Ishikawa (cell line): ENCODE measurements at regions not wholly inside any gene's neighbourhood (a gene's known extent, or its start where the extent isn't known, plus 50 kb on each side); places are given as distances from the start of the nearest gene placed in this dataset.

Experiments used
- CEBPB ChIP-seq: IDR thresholded peaks from 2 replicates; pipeline ENCODE4 v1.6.1; 2012
- EGR1 ChIP-seq: IDR thresholded peaks from 2 replicates; pipeline ENCODE4 v1.6.1; 2012
- EP300 ChIP-seq: IDR thresholded peaks from 2 replicates; pipeline ENCODE4 v1.6.1; 2012; ENCODE audit warnings: borderline replicate concordance
- FOXM1 ChIP-seq: IDR thresholded peaks from 2 replicates; pipeline ENCODE4 v1.6.1; 2012; ENCODE audit warnings: low read depth, borderline replicate concordance
- NFIC ChIP-seq: IDR thresholded peaks from 2 replicates; pipeline ENCODE4 v1.6.1; 2012
- RAD21 ChIP-seq: IDR thresholded peaks from 2 replicates; pipeline ENCODE4 v1.6.1; 2012; ENCODE audit warnings: low read depth
- TAF1 ChIP-seq: IDR thresholded peaks from 2 replicates; pipeline ENCODE4 v1.6.1; 2012; ENCODE audit warnings: low read depth, mild to moderate bottlenecking
- TCF12 ChIP-seq: IDR thresholded peaks from 2 replicates; pipeline ENCODE4 v1.6.1; 2012; ENCODE audit warnings: low read depth
- TEAD4 ChIP-seq: IDR thresholded peaks from 2 replicates; pipeline ENCODE4 v1.6.1; 2012
- YY1 ChIP-seq: IDR thresholded peaks from 2 replicates; pipeline ENCODE4 v1.6.1; 2012; ENCODE audit warnings: low read depth
- ZBTB7A ChIP-seq: IDR thresholded peaks from 2 replicates; pipeline ENCODE4 v1.6.1; 2012; ENCODE audit warnings: low read depth
- TF ChIP-seq, protein P1 (sequence below): IDR thresholded peaks from 2 replicates; pipeline ENCODE4 v1.6.1; 2012
- TF ChIP-seq, protein P2 (sequence below): IDR thresholded peaks from 2 replicates; pipeline ENCODE4 v1.6.1; 2012; ENCODE audit warnings: low read depth, mild to moderate bottlenecking
- TF ChIP-seq, protein P3 (sequence below): IDR thresholded peaks from 2 replicates; pipeline ENCODE4 v1.6.1; 2012

DNA sequence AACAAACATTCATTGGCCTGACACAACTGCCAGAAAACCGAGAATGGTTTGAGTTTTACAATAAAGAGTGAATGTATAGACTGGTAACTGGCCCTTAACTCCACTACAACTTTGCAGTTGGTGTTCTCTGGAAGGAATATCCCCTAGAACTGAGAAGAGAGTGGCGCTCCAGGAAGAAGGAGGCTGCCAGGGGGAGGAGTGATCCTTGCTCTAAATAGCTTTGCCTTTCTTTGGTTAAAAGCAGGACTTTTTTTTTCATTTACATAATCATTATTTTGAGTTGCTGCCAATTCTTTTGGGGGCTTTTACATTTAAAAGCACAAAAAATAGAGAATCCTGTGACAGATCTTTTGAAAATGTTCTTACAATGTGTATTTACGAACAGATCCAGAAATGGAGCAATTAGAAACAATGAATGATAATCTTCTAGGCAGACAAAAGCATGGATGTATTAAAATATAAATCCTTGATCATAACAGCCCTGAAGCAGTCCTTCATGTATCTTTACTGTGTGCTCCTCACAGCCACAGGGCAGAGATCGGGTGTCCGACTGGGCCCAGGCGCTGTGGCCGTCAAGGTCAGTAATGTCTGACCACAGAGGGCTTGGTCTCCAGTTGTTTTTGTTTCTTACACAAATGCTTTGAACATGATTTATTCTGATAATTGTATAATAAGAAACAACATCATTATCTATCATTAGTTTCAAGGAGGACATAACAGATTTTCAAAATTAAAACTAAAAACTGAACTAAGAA lies 612.2 kb downstream of the HDGFL1 start:
- TF ChIP-seq CEBPB = no peak
- TF ChIP-seq EP300 = no peak
- TF ChIP-seq TAF1 = no peak
- TF ChIP-seq NFIC = no peak
- TF ChIP-seq RAD21 = no peak
- TF ChIP-seq YY1 = no peak
- no peak for TF ChIP-seq TEAD4
- TF ChIP-seq, protein P1, sequence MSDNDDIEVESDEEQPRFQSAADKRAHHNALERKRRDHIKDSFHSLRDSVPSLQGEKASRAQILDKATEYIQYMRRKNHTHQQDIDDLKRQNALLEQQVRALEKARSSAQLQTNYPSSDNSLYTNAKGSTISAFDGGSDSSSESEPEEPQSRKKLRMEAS = no peak
- no peak for TF ChIP-seq EGR1
- TF ChIP-seq, protein P2, sequence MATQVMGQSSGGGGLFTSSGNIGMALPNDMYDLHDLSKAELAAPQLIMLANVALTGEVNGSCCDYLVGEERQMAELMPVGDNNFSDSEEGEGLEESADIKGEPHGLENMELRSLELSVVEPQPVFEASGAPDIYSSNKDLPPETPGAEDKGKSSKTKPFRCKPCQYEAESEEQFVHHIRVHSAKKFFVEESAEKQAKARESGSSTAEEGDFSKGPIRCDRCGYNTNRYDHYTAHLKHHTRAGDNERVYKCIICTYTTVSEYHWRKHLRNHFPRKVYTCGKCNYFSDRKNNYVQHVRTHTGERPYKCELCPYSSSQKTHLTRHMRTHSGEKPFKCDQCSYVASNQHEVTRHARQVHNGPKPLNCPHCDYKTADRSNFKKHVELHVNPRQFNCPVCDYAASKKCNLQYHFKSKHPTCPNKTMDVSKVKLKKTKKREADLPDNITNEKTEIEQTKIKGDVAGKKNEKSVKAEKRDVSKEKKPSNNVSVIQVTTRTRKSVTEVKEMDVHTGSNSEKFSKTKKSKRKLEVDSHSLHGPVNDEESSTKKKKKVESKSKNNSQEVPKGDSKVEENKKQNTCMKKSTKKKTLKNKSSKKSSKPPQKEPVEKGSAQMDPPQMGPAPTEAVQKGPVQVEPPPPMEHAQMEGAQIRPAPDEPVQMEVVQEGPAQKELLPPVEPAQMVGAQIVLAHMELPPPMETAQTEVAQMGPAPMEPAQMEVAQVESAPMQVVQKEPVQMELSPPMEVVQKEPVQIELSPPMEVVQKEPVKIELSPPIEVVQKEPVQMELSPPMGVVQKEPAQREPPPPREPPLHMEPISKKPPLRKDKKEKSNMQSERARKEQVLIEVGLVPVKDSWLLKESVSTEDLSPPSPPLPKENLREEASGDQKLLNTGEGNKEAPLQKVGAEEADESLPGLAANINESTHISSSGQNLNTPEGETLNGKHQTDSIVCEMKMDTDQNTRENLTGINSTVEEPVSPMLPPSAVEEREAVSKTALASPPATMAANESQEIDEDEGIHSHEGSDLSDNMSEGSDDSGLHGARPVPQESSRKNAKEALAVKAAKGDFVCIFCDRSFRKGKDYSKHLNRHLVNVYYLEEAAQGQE = no peak
- TF ChIP-seq, protein P3, sequence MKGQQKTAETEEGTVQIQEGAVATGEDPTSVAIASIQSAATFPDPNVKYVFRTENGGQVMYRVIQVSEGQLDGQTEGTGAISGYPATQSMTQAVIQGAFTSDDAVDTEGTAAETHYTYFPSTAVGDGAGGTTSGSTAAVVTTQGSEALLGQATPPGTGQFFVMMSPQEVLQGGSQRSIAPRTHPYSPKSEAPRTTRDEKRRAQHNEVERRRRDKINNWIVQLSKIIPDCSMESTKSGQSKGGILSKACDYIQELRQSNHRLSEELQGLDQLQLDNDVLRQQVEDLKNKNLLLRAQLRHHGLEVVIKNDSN = no peak
- no peak for TF ChIP-seq FOXM1
- TF ChIP-seq TCF12 = no peak
- no peak for TF ChIP-seq ZBTB7A
